GM19468 (cell line): ENCODE measurements at regions not wholly inside any gene's neighbourhood (a gene's known extent, or its start where the extent isn't known, plus 50 kb on each side); places are given as distances from the start of the nearest gene placed in this dataset.

ENCODE experiments used
- ATAC-seq: cut with Tn5 transposase; IDR thresholded peaks from one replicate; pipeline ENCODE4 v1.9.1; 2021; ENCODE audit warnings: mild to moderate bottlenecking, moderate library complexity, moderate number of reproducible peaks; ENCODE audit not compliant: unreplicated experiment; ENCODE audit errors: extremely low read depth

- no peak for ATAC-seq
Observed at GRCh38 chr4:134470544-134470943, 269.0 kb upstream of the PABPC4L start.

GRCh38 chr4:134465417-134465816 lies 263.8 kb upstream of the PABPC4L start:
- ATAC-seq = no peak

- ATAC-seq = no peak
Observed at GRCh38 chr4:134463771-134464170, 262.2 kb upstream of the PABPC4L start.

- no peak for ATAC-seq
Observed at GRCh38 chr4:134426821-134427220, 225.2 kb upstream of the PABPC4L start.

GRCh38 chr4:134425756-134426155 lies 224.2 kb upstream of the PABPC4L start:
- no peak for ATAC-seq

GRCh38 chr4:134422776-134423175 lies 221.2 kb upstream of the PABPC4L start:
- no peak for ATAC-seq

GRCh38 chr4:134421734-134422133 lies 220.1 kb upstream of the PABPC4L start:
- no peak for ATAC-seq

- no peak for ATAC-seq
Observed at GRCh38 chr4:134408897-134409296, 207.3 kb upstream of the PABPC4L start.

- no peak for ATAC-seq
Observed at GRCh38 chr4:134401798-134402197, 200.2 kb upstream of the PABPC4L start.

GRCh38 chr4:134393592-134393991 lies 192.0 kb upstream of the PABPC4L start:
- no peak for ATAC-seq

- ATAC-seq = no peak
Observed at GRCh38 chr4:134390319-134390718, 188.7 kb upstream of the PABPC4L start.

GRCh38 chr4:134388351-134388750 lies 186.8 kb upstream of the PABPC4L start:
- ATAC-seq = no peak

GRCh38 chr4:134382478-134383227 lies 181.1 kb upstream of the PABPC4L start:
- no peak for ATAC-seq

- no peak for ATAC-seq
Observed at GRCh38 chr4:134375775-134376174, 174.2 kb upstream of the PABPC4L start.

GRCh38 chr4:134365852-134366251 lies 164.3 kb upstream of the PABPC4L start:
- ATAC-seq = no peak

GRCh38 chr4:134364928-134365327 lies 163.3 kb upstream of the PABPC4L start:
- no peak for ATAC-seq

- ATAC-seq = no peak
Observed at GRCh38 chr4:134345244-134345643, 143.7 kb upstream of the PABPC4L start.

GRCh38 chr4:134343656-134344055 lies 142.1 kb upstream of the PABPC4L start:
- no peak for ATAC-seq

GRCh38 chr4:134343081-134343480 lies 141.5 kb upstream of the PABPC4L start:
- no peak for ATAC-seq

- ATAC-seq = no peak
Observed at GRCh38 chr4:134337574-134337973, 136.0 kb upstream of the PABPC4L start.

GRCh38 chr4:134328741-134329140 lies 127.2 kb upstream of the PABPC4L start:
- no peak for ATAC-seq
